ENCODE measurements at regions not wholly inside any gene's neighbourhood (a gene's known extent, or its start where the extent isn't known, plus 50 kb on each side); places are given as distances from the start of the nearest gene placed in this dataset.

DNA sequence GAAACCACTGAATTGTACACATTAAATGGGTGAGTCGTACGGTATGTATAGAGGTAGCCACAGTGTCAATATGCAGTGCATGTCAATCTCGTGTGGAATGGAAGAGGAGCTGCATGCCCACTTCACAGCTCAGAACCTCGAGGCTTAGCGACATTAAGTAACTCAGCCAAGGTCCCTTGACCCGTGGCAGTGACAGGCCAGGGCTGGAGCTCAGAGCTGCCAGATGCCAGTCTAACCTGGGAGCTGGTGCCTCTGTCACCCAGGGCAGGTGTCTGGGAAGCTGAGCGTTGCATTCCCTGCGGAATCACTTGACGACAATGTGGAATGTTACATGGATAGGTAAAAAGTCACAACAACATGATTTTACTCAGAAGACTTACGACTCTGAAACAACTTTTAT lies 298.1 kb downstream of the FOXL1 start:
- no peak for TF ChIP-seq POLR2AphosphoS5 (IDR thresholded peaks at IDR 0.05; ENCODE audit: low read depth, low read length)
- TF ChIP-seq SIN3A (IDR thresholded peaks at IDR 0.05; ENCODE audit: borderline replicate concordance, insufficient read depth, low read length): no peak
